MCF 10A (cell line): ENCODE measurements at regions not wholly inside any gene's neighbourhood (a gene's known extent, or its start where the extent isn't known, plus 50 kb on each side); places are given as distances from the start of the nearest gene placed in this dataset.

Experiments used
- BruUV-seq: library from RNA; stranded (reverse); fragments of 400-500 nt; replicated peaks from 2 replicates; lab custom pipeline; 2021; lab: Mats Ljungman, UMichigan
- CTCF ChIA-PET: fragments of 300-600 bp; sonication (Branson Sonifier 250); formaldehyde crosslinking; extraction: SDS; loops from one replicate; lab custom pipeline; 2021; ENCODE audit warnings: antibody characterized with exemption, inconsistent platforms; lab: Yijun Ruan, JAX
- POLR2A ChIA-PET: fragments of 300-600, 350-650 bp; sonication (Branson Sonifier 250); formaldehyde crosslinking; extraction: SDS; loops from one replicate; lab custom pipeline; 2020; ENCODE audit warnings: antibody characterized with exemption, inconsistent platforms; lab: Yijun Ruan, JAX
- DNase-seq: peaks from one replicate; pipeline ENCODE4 v3.0.0-alpha.2; 2018; ENCODE audit not compliant: unreplicated experiment
- H3K27ac Mint-ChIP-seq: one replicate; pipeline ENCODE4 v1.8.0; 2022; ENCODE audit warnings: mild to moderate bottlenecking, low read depth, mixed read lengths; ENCODE audit not compliant: unreplicated experiment
- H3K27me3 Mint-ChIP-seq: one replicate; pipeline ENCODE4 v1.8.0; 2022; ENCODE audit warnings: mixed read lengths; ENCODE audit not compliant: insufficient read depth, unreplicated experiment
- H3K36me3 Mint-ChIP-seq: one replicate; pipeline ENCODE4 v1.8.0; 2022; ENCODE audit warnings: mild to moderate bottlenecking, moderate library complexity, mixed read lengths; ENCODE audit not compliant: insufficient read depth, unreplicated experiment
- H3K4me1 Mint-ChIP-seq: one replicate; pipeline ENCODE4 v1.8.0; 2022; ENCODE audit warnings: mixed read lengths; ENCODE audit not compliant: insufficient read depth, unreplicated experiment
- H3K4me3 Mint-ChIP-seq: one replicate; pipeline ENCODE4 v1.8.0; 2022; ENCODE audit warnings: mild to moderate bottlenecking, moderate library complexity, mixed read lengths; ENCODE audit not compliant: unreplicated experiment
- H3K9me3 Mint-ChIP-seq: one replicate; pipeline ENCODE4 v1.8.0; 2022; ENCODE audit warnings: mixed read lengths; ENCODE audit not compliant: unreplicated experiment
- CTCF ChIP-seq: fragments of 200-600 bp; IDR thresholded peaks from one replicate; pipeline ENCODE4 v1.8.0; 2022; ENCODE audit warnings: antibody characterized with exemption, mild to moderate bottlenecking; ENCODE audit not compliant: unreplicated experiment
- intact Hi-C: fragments of 100-400 bp; cut with micrococcal nuclease; formaldehyde crosslinking; loops from 2 replicates; pipeline ENCODE4 v1.14.1; 2022

- no TSS peak for BruUV-seq
- Mint-ChIP-seq H3K9me3 (peaks cover 9% of the 10 kb centered on the region), H3K27me3 (no peaks in the 10 kb centered on the region), H3K36me3 (no peaks in the 10 kb centered on the region), H3K4me1 (peaks cover 7% of the 10 kb centered on the region), H3K27ac (no peak overlapping the region), H3K4me3 (no peak overlapping the region)
- CTCF ChIA-PET: interaction anchor here (0.6 to 2.0 kb wide), 8 partner anchors 9 to 1692 kb away, joined by 3 to 5 read pairs (median 3); no protein-coding TSS in a partner anchor
- peak; percentile 57 for DNase-seq
- intact Hi-C loops: loop anchor here (1.0 kb wide), 1 partner anchor 205 kb away; no protein-coding TSS in a partner anchor
- POLR2A ChIA-PET: no interaction called here
- peak; percentile 57 for TF ChIP-seq CTCF
Measured at GRCh38 chr18:2337552-2338141, 233.7 kb downstream of the METTL4 start.

- CTCF ChIA-PET: interaction anchor here (0.5 to 2.0 kb wide), 4 partner anchors 114 to 1482 kb away, joined by 3 to 5 read pairs (median 4); no protein-coding TSS in a partner anchor
- BruUV-seq: no TSS peak
- Mint-ChIP-seq H3K4me3 (no peak overlapping the region), H3K27ac (no peak overlapping the region), H3K36me3 (no peaks in the 10 kb centered on the region), H3K27me3 (no peaks in the 10 kb centered on the region), H3K4me1 (peaks cover 7% of the 10 kb centered on the region), H3K9me3 (peaks cover 9% of the 10 kb centered on the region)
- no peak for TF ChIP-seq CTCF
- intact Hi-C loops: no loop called here
- no peak for DNase-seq
- POLR2A ChIA-PET: no interaction called here
Measured at GRCh38 chr18:2338601-2339000, 232.7 kb downstream of the METTL4 start.

GRCh38 chr18:2340335-2340734, 231.0 kb downstream of the METTL4 start:
- CTCF ChIA-PET: interaction anchor here (1.3 kb wide), 1 partner anchor 9 kb away, joined by 3 read pairs; no protein-coding TSS in a partner anchor
- POLR2A ChIA-PET: no interaction called here
- TF ChIP-seq CTCF: no peak
- H3K27me3 Mint-ChIP-seq: no peaks in the 10 kb centered on the region
- H3K36me3 Mint-ChIP-seq: no peaks in the 10 kb centered on the region
- BruUV-seq: no TSS peak
- H3K9me3 Mint-ChIP-seq: peaks cover 9% of the 10 kb centered on the region
- H3K4me1 Mint-ChIP-seq: peaks cover 7% of the 10 kb centered on the region
- DNase-seq: no peak
- intact Hi-C loops: no loop called here
- no peak overlapping the region for H3K4me3 Mint-ChIP-seq
- H3K27ac Mint-ChIP-seq: no peak overlapping the region

GRCh38 chr18:2348003-2348402, 223.3 kb downstream of the METTL4 start:
- intact Hi-C loops: no loop called here
- CTCF ChIA-PET: no interaction called here

More at GRCh38 chr18:2348003-2348402, 223.3 kb downstream of the METTL4 start:
- DNase-seq: no peak
- H3K36me3 Mint-ChIP-seq: no peaks in the 10 kb centered on the region
- no peaks in the 10 kb centered on the region for H3K9me3 Mint-ChIP-seq
- H3K27me3 Mint-ChIP-seq: no peaks in the 10 kb centered on the region
- H3K4me3 Mint-ChIP-seq: no peak overlapping the region
- POLR2A ChIA-PET: interaction anchor here (0.6 to 1.4 kb wide), 2 partner anchors 37 to 64 kb away, joined by 3 read pairs; no protein-coding TSS in a partner anchor
- H3K4me1 Mint-ChIP-seq: no peaks in the 10 kb centered on the region
- TF ChIP-seq CTCF: no peak
- no peak overlapping the region for H3K27ac Mint-ChIP-seq
- no TSS peak for BruUV-seq
